HG03066 (cell line): ENCODE measurements at regions not wholly inside any gene's neighbourhood (a gene's known extent, or its start where the extent isn't known, plus 50 kb on each side); places are given as distances from the start of the nearest gene placed in this dataset.
"Not testable (repeated sequence)": the region's sequence is repeated elsewhere in the genome, so short reads cannot be mapped to it uniquely, and the experiment has no call there.

ENCODE experiments used
- ATAC-seq: cut with Tn5 transposase; IDR thresholded peaks from one replicate; pipeline ENCODE4 v1.9.1; 2021; ENCODE audit warnings: low read depth; ENCODE audit not compliant: unreplicated experiment

DNA sequence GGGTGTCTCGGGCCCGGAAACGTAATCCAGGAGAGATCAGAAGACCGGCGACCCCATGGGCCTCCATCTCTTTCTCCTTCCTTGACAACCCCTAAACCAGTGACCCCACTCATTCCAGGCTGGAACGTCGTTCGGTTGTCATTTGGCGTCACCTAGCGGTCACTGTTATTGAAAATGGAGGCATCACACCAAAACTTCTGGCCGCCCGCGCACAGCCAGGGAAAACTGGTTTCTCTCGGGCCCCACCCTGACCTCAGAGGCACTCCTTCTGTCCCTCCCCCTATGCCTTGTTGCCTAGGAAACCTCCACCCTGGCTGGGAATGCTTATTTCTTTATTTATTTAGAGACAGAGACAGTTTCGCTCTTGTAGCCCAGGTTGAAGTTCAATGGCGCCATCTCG is 2327.3 kb upstream of the TPTE start:
- peak; percentile 49 for ATAC-seq

DNA sequence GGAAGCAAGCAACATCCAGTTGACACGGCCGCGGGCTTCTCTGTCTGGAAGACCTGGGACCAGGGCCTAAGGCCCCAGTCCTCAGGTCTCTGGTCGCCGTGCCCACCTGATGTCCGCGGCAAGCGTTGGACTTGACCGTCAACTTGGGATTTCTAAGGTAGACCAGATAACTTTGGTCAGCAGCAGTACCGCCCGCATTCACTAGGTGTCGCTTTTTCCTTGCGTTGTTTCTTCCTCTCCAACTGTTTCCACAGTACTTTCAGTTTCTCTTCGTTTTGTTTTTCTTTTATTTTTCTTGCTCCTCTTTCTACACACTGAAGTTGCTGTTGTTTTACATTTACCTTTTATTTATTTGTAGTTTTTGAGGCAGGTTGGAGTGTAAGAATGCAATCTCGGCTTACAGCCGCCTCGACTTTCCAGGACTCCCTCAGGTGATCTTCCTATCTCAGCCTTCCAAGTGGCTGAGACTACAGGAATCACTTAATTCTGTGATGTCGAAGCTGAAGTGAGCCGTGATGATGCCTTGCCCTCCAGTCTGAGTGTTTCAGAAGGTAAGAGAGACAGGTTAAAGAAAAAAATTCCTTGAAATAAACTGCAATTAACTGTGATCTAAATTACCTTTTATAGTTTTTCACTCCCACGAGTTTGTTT is 2323.9 kb upstream of the TPTE start:
- peak; percentile 55 for ATAC-seq

DNA sequence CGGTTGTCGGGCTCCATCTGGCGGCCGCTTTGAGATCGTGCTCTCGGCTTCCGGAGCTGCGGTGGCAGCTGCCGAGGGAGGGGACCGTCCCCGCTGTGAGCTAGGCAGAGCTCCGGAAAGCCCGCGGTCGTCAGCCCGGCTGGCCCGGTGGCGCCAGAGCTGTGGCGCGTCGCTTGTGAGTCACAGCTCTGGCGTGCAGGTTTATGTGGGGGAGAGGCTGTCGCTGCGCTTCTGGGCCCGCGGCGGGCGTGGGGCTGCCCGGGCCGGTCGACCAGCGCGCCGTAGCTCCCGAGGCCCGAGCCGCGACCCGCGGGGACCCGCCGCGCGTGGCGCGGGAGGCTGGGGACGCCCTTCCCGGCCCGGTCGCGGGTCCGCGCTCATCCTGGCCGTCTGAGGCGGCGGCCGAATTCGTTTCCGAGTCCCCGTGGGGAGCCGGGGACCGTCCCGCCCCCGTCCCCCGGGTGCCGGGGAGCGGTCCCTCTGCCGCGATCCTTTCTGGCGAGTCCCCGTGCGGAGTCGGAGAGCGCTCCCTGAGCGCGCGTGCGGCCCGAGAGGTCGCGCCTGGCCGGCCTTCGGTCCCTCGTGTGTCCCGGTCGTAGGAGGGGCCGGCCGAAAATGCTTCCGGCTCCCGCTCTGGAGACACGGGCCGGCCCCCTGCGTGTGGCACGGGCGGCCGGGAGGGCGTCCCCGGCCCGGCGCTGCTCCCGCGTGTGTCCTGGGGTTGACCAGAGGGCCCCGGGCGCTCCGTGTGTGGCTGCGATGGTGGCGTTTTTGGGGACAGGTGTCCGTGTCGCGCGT is 2316.1 kb upstream of the TPTE start:
- not testable (repeated sequence) for ATAC-seq

DNA sequence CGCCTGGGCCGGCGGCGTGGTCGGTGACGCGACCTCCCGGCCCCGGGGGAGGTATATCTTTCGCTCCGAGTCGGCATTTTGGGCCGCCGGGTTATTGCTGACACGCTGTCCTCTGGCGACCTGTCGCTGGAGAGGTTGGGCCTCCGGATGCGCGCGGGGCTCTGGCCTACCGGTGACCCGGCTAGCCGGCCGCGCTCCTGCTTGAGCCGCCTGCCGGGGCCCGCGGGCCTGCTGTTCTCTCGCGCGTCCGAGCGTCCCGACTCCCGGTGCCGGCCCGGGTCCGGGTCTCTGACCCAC is 2315.5 kb upstream of the TPTE start:
- not testable (repeated sequence) for ATAC-seq

DNA sequence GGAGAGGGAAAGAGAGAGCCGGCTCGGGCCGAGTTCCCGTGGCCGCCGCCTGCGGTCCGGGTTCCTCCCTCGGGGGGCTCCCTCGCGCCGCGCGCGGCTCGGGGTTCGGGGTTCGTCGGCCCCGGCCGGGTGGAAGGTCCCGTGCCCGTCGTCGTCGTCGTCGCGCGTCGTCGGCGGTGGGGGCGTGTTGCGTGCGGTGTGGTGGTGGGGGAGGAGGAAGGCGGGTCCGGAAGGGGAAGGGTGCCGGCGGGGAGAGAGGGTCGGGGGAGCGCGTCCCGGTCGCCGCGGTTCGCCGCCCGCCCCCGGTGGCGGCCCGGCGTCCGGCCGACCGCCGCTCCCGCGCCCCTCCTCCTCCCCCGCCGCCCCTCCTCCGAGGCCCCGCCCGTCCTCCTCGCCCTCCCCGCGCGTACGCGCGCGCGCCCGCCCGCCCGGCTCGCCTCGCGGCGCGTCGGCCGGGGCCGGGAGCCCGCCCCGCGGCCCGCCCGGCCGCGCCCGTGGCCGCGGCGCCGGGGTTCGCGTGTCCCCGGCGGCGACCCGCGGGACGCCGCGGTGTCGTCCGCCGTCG is 2308.3 kb upstream of the TPTE start:
- not testable (repeated sequence) for ATAC-seq

DNA sequence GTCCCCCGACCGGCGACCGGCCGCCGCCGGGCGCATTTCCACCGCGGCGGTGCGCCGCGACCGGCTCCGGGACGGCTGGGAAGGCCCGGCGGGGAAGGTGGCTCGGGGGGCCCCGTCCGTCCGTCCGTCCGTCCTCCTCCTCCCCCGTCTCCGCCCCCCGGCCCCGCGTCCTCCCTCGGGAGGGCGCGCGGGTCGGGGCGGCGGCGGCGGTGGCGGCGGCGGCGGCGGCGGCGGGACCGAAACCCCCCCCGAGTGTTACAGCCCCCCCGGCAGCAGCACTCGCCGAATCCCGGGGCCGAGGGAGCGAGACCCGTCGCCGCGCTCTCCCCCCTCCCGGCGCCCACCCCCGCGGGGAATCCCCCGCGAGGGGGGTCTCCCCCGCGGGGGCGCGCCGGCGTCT is 2306.8 kb upstream of the TPTE start:
- ATAC-seq, result not testable (repeated sequence)

DNA sequence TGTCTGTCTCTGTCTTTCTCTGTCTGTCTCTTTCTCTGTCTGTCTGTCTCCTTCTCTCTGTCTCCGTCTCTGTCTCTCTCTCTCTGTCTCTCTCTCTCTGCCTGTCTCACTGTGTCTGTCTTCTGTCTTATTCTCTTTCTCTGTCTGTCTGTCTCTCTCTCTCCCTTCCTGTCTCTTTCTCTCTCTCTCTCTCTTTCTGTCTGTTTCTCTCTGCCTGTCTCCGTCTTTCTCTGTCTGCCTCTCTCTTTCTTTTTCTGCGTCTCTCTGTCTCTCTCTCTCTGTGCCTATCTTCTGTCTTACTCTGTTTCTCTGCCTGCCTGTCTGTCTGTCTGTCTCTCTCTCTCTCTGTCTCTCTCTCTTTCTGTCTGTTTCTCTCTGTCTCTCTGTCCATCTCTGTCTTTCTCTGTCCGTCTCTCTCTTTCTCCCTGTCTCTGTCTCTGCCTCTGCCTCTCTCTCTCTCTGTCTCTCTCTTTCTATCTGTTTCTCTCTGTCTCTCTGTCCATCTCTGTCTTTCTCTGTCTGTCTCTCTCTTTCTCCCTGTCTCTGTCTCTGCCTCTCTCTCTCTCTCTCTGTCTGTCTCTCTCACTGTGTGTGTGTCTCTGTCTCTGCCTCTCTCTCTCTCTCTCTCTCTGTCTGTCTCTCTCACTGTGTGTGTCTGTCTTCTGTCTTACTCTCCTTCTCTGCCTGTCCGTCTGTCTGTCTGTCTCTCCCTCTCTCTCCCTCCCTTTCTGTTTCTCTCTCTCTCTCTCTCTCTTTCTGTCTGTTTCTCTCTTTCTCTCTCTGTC is 2291.8 kb upstream of the TPTE start:
- ATAC-seq, result not testable (repeated sequence)

DNA sequence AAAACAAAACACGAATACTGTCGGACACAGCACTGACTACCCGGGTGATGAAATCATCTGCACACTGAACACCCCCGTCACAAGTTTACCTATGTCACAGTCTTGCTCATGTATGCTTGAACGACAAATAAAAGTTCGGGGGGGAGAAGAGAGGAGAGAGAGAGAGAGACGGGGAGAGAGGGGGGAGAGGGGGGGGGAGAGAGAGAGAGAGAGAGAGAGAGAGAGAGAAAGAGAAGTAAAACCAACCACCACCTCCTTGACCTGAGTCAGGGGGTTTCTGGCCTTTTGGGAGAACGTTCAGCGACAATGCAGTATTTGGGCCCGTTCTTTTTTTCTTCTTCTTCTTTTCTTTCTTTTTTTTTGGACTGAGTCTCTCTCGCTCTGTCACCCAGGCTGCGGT is 2290.1 kb upstream of the TPTE start:
- not testable (repeated sequence) for ATAC-seq

DNA sequence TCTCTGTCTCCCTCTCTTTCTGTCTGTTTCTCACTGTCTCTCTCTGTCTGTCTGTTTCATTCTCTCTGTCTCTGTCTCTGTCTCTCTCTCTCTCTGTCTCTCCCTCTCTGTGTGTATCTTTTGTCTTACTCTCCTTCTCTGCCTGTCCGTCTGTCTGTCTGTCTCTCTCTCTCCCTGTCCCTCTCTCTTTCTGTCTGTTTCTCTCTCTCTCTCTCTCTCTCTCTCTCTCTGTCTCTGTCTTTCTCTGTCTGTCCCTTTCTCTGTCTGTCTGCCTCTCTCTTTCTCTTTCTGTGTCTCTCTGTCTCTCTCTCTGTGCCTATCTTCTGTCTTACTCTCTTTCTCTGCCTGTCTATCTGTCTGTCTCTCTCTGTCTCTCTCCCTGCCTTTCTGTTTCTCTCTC is 2288.4 kb upstream of the TPTE start:
- ATAC-seq, result not testable (repeated sequence)

DNA sequence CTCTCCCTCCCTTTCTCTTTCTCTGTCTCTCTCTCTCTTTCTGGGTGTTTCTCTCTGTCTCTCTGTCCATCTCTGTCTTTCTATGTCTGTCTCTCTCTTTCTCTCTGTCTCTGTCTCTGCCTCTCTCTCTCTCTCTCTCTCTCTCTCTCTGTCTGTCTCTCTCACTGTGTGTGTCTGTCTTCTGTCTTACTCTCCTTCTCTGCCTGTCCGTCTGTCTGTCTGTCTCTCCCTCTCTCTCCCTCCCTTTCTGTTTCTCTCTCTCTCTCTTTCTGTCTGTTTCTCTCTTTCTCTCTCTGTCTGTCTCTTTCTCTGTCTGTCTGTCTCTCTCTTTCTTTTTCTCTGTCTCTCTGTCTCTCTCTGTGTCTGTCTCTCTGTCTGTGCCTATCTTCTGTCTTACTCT is 2287.3 kb upstream of the TPTE start:
- not testable (repeated sequence) for ATAC-seq

DNA sequence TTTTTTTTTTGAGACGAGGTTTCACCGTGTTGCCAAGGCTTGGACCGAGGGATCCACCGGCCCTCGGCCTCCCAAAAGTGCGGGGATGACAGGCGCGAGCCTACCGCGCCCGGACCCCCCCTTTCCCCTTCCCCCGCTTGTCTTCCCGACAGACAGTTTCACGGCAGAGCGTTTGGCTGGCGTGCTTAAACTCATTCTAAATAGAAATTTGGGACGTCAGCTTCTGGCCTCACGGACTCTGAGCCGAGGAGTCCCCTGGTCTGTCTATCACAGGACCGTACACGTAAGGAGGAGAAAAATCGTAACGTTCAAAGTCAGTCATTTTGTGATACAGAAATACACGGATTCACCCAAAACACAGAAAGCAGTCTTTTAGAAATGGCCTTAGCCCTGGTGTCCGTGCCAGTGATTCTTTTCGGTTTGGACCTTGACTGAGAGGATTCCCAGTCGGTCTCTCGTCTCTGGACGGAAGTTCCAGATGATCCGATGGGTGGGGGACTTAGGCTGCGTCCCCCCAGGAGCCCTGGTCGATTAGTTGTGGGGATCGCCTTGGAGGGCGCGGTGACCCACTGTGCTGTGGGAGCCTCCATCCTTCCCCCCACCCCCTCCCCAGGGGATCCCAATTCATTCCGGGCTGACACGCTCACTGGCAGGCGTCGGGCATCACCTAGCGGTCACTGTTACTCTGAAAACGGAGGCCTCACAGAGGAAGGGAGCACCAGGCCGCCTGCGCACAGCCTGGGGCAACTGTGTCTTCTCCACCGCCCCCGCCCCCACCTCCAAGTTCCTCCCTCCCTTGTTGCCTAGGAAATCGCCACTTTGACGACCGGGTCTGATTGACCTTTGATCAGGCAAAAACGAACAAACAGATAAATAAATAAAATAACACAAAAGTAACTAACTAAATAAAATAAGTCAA is 2276.4 kb upstream of the TPTE start:
- peak; percentile 30 for ATAC-seq

DNA sequence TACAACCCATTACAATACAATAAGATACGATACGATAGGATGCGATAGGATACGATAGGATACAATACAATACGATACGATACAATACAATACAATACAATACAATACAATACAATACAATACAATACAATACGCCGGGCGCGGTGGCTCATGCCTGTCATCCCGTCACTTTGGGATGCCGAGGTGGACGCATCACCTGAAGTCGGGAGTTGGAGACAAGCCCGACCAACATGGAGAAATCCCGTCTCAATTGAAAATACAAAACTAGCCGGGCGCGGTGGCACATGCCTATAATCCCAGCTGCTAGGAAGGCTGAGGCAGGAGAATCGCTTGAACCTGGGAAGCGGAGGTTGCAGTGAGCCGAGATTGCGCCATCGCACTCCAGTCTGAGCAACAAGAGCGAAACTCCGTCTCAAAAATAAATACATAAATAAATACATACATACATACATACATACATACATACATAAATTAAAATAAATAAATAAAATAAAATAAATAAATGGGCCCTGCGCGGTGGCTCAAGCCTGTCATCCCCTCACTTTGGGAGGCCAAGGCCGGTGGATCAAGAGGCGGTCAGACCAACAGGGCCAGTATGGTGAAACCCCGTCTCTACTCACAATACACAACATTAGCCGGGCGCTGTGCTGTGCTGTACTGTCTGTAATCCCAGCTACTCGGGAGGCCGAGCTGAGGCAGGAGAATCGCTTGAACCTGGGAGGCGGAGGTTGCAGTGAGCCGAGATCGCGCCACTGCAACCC is 2275.6 kb upstream of the TPTE start:
- peak; percentile 68 for ATAC-seq

DNA sequence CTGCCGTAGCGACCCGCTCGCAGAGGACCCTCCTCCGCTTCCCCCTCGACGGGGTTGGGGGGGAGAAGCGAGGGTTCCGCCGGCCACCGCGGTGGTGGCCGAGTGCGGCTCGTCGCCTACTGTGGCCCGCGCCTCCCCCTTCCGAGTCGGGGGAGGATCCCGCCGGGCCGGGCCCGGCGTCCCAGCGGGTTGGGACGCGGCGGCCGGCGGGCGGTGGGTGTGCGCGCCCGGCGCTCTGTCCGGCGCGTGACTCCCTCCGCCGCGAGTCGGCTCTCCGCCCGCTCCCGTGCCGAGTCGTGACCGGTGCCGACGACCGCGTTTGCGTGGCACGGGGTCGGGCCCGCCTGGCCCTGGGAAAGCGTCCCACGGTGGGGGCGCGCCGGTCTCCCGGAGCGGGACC is 2269.7 kb upstream of the TPTE start:
- not testable (repeated sequence) for ATAC-seq

DNA sequence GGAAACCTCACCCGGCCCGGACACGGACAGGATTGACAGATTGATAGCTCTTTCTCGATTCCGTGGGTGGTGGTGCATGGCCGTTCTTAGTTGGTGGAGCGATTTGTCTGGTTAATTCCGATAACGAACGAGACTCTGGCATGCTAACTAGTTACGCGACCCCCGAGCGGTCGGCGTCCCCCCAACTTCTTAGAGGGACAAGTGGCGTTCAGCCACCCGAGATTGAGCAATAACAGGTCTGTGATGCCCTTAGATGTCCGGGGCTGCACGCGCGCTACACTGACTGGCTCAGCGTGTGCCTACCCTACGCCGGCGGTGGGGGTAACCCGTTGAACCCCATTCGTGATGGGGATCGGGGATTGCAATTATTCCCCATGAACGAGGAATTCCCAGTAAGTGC is 2266.3 kb upstream of the TPTE start:
- not testable (repeated sequence) for ATAC-seq

DNA sequence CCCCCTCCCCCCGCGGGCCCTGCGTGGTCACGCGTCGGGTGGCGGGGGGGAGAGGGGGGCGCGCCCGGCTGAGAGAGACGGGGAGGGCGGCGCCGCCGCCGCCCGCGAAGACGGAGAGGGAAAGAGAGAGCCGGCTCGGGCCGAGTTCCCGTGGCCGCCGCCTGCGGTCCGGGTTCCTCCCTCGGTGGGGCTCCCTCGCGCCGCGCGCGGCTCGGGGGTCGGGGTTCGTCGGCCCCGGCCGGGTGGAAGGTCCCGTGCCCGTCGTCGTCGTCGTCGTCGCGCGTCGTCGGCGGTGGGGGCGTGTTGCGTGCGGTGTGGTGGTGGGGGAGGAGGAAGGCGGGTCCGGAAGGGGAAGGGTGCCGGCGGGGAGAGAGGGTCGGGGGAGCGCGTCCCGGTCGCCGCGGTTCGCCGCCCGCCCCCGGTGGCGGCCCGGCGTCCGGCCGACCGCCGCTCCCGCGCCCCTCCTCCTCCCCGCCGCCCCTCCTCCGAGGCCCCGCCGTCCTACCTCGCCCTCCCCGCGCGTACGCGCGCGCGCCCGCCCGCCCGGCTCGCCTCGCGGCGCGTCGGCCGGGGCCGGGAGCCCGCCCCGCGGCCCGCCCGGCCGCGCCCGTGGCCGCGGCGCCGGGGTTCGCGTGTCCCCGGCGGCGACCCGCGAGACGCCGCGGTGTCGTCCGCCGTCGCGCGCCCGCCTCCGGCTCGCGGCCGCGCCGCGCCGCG is 2264.1 kb upstream of the TPTE start:
- ATAC-seq, result not testable (repeated sequence)

DNA sequence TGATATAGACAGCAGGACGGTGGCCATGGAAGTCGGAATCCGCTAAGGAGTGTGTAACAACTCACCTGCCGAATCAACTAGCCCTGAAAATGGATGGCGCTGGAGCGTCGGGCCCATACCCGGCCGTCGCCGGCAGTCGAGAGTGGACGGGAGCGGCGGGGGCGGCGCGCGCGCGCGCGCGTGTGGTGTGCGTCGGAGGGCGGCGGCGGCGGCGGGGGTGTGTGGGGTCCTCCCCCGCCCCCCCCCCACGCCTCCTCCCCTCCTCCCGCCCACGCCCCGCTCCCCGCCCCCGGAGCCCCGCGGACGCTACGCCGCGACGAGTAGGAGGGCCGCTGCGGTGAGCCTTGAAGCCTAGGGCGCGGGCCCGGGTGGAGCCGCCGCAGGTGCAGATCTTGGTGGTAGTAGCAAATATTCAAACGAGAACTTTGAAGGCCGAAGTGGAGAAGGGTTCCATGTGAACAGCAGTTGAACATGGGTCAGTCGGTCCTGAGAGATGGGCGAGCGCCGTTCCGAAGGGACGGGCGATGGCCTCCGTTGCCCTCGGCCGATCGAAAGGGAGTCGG is 2261.2 kb upstream of the TPTE start:
- ATAC-seq, result not testable (repeated sequence)
